ENCODE measurements at regions not wholly inside any gene's neighbourhood (a gene's known extent, or its start where the extent isn't known, plus 50 kb on each side); places are given as distances from the start of the nearest gene placed in this dataset.
A peak's percentile ranks its signal among the peaks of the same experiment; 100 is the strongest.
"Not testable (repeated sequence)": the region's sequence is repeated elsewhere in the genome, so short reads cannot be mapped to it uniquely, and the experiment has no call there.

DNA sequence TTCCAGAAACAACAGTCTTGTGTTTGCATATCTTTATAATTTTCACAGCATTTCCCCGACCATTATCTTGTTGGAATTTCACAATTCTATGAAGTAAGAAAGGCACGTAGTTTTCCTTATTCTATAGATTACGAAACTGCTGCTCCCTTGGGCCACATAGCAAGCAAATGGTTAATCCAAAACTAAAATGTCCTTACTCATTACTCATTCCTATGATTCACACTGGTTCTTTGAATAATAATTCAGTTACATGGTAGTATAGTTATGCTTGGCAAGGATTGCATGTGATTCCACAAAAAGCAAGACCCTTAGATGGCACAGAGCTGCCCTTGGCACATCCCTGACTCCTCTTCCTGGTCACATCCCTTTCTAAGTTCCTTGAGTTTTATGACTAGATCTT, 51.2 kb downstream of the OR13H1 start:
- DNase-seq, result no peak

GRCh38 chrX:131607792-131608369, 64.0 kb downstream of the OR13H1 start:
- no peak for DNase-seq

GRCh38 chrX:131609480-131609879, 65.6 kb downstream of the OR13H1 start:
- no peak for DNase-seq

DNA sequence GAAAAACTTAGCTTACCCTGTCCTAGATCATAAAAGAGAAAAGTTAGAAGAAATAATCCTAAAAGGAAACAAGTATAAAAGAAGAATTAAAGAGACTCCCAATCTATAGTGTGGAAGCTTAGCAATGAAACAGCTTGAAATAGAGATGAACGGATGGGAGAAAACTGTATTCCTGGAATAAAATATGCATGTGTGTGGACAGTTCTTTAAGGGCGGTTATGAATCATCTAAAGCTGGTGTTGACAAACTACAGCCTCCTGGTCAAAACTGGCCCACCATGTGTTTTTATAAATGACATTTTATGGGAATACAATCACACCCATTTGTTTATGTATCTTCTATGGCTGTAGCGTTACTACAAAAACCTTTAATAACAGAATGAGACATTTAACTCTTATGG, 69.4 kb downstream of the OR13H1 start:
- DNase-seq, result no peak

DNA sequence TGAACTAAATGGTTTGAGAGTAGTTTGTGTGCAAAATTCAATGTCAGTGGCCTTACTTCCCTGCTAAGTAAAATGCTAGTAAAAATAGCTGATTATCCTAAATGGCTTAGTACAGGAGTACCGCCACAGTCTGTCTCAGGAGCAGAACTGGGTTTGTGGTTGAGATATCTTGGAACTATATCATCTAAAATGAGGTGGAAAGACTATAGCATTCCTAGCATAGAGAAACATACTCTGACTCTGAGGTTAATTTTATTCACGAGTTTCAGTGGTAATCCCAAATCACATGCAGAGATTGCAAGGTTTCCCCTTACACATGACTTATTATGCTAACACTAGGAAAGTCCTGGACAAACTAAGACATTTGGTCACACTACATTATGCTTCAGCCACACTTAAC, 70.4 kb downstream of the OR13H1 start:
- no peak for DNase-seq

DNA sequence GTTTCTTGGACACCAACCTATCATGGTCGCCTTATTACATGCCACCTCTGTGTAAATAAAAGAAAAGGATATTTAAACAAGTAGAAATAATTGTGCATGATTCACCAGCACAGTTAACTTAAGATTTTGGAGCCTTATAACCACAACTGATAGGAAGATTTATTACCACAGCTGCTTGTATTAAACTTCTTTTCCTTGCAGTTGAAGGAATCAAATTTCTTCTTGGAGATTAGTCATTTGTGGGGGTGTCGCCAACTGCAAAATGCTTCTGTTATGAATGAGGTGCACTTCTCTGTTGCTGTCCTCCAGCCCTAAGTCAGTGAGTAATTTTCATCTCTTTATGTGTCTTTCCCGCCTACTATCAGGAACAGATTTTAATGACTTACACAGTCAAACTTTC, 73.3 kb downstream of the OR13H1 start:
- DNase-seq, result no peak

DNA sequence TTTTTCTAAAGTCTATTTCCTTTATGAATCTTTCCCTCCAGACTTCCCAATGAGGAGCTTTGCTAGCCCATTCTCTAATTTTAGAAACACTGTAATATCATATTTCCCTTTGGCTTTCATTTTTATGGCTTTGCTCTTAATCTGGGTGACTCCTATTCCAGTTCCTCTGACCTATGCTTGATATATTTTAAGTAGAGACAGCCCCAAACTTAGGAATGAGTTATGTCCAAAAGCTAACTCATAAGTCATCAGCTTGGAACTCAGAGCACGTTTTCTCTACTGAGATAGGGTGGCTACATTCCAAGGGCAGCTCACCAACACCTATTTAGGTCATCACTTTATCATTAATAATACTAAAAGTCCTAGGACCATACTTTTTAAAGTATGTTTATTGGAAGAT, 77.8 kb downstream of the OR13H1 start:
- no peak for DNase-seq

GRCh38 chrX:131626681-131627296, 82.9 kb downstream of the OR13H1 start:
- DNase-seq, result no peak

DNA sequence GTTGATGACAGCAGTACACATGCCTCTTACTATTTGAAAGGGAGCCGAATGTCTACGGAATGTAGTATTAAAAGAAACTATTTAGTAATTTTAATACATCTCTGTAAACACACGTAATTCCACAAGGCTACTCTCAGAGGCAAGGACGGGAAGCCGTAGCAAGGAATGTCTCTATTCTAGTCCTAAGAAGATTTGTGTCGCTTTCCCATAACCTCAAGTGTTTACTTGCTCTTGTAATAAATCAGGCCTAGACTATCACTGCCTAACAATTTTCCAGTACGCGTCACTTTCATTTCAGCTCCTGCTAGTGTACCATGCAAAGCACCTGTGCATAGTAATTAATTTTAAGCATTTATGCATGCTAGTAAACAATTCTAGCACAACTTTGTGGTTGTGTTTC, 86.7 kb downstream of the OR13H1 start:
- no peak for DNase-seq

DNA sequence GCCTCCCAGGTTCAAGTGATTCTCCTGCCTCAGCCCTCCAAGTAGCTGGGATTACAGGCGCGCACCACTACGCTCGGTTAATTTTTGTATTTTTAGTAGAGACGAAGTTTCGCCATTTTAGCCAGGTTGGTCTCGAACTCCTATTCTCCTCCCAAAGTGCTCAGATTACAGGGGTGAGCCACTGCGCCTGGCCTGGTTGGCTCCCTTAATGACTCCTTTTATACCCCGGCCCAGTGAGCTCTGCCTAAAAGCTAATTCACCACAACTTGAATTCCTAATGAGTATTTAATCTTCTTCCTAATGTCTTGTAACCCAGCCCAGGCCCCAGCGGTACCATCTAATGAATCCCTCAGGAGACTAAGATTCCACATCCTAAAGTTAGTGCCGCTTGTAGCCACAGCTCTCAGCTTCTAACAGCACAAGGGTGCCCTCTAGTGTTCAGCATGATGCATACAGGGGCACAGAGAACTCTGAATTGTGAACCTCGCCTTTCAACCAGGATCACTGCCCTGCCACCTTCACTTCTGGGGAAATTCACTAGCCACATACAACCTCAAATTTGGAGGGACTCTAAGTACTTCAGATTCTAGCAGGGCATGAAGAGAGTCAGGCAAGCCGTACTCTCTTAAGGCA, 89.5 kb downstream of the OR13H1 start:
- DNase-seq, result peak; percentile 22

DNA sequence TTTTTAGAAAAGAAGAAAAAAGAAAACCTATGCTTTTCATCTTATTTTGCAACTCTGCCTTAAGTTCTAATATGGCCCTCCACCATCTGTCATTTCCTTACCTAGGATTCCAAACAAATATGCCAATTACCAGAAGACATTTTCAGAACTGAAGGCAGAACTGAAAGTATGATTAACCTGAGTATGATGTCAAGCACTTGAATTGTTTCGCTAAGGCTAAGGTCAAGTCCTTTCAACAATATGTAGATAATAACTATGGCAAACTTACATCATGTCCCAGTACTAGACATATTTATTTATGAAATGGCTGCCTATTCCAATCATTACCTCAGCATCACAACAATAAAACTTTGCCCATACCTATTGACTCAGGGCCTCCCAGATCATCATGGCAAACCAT, 91.0 kb downstream of the OR13H1 start:
- no peak for DNase-seq

DNA sequence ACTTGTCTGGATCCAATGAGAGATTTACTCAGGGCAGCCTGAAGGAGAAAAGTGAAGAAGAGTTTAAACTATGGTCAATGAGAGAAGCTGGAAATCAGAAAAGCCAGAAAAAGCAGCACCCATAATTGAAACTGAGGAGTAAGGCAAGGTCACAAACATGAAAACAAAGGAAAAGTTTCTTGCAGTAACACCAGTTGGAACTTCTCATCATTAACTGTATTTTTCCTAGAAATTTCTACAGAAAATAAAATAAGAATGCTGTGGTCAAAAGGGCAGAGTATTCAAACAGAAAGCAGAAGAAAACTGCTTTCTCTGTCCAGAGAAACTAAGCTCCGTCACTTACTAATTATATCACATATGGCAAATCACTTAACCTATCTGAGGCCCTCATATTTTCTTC, 102.2 kb downstream of the OR13H1 start:
- DNase-seq, result no peak

GRCh38 chrX:131649741-131650140, 105.9 kb downstream of the OR13H1 start:
- DNase-seq, result no peak

DNA sequence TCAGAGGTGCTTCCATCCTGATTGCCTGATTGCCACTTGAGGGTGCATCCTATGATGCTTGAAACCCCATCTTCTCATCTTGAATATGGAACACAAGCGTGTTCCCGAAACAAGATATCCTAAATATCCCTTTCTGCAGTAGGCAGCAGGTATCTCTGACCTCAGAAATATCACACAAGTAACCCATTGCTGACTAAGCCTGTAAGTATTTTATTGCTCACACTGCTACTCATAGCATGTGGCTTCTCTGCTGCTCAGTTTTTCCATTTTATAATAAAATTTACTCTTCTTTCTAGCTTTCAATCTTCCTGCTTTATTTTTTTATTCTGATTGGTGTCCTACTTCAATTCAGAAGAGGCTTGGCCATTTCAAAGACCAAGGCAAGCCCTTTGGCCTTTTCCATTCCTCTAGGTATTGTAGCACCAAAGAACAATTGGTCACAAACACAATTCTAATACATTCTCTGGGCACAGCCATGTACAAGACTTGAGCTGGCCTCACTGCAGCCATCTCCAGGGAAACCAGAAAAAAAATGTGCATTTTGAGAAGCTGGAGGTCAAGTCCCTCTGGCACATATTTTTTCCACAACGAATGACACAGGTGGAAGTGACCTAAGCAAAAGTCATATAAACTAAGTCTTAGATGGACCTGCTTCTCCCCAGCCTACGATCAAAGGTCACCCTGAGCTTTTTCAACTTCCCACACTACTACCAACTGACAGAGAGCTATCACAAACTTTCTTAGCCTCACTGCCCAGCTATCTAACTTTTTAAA, 107.0 kb downstream of the OR13H1 start:
- DNase-seq, result no peak

DNA sequence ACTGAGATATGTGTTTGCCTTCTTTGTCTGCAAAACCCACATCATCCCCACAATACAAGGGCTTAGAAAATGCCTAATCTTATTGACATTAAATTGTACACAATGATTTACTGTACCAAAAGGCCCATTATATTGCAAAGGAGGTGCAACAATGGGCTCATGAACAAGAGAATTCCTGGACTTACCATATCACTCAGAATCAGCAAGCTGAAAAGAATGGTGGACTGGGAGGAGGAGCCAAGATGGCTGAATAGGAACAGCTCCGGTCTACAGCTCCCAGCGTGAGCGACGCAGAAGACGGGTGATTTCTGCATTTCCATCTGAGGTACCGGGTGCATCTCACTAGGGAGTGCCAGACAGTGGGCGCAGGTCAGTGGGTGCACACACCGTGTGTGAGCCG, 119.9 kb downstream of the OR13H1 start:
- not testable (repeated sequence) for DNase-seq

DNA sequence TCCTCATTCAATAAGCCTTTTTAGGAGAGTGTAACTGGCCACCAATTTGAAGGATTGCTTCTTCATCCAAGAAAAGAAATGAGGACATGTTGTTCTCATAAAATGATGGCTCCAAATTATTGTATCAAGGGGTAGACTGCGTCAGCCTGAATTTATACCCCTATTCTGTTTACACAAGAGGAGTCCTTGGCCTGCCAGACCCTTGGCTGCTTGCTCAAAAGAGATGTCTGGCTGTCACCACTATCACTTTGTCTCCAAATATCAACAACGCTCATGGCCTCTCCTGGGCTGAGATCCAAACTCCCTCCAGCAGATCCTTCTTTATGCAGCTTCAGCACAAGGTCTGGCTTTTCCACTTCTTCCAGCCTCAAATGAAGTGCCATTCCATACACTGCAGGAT, 127.9 kb downstream of the OR13H1 start:
- no peak for DNase-seq

- DNase-seq, result no peak
Measured at GRCh38 chrX:131675596-131676194, 131.8 kb downstream of the OR13H1 start.

DNA sequence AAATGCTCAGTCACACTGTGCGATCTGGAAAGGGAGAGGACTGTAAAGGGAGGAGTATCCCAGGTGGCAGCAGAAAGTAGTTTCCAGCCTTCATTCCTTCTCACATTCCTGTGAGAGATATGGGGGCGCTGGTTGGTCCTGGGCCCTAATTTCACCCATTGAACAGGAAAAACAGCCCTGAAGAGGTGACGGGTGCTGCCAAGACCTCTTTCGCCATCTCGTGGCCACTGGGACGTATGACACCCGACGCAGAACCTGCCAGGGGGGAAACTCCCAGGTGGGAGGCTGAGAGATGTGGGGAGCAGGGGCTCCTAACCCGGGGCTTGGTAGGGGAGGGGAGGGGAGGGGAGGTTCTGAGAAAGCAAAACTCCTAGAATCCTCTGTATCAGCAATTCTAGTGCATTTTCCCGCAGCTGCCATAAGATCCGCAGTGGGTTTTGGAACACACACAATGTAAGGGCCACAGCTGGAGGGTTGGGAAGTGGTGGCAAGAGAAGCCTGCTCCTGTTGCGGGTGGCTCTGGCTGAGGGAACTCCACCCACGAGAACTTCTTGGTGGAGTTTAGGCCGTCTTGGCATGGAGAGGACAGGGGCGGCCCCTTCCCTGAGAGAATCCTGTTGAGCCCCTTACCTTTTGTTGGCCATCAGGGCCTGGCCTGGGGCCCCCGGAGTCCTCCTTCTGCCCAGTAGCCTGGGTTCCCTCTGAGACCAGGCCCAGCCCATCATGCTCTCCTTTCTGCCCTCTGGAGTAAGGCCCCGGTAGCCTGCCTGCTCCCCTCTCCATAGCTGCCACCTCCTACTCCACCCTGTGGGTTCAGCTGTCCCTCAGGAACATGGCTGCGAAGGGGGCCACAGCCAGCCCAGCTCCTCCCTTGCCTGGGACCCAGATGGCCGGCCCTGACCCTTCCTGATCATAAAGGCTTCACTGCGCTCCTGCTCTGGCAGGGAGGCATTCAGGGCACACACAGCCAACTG, 134.1 kb downstream of the OR13H1 start:
- peak; percentile 51 for DNase-seq

DNA sequence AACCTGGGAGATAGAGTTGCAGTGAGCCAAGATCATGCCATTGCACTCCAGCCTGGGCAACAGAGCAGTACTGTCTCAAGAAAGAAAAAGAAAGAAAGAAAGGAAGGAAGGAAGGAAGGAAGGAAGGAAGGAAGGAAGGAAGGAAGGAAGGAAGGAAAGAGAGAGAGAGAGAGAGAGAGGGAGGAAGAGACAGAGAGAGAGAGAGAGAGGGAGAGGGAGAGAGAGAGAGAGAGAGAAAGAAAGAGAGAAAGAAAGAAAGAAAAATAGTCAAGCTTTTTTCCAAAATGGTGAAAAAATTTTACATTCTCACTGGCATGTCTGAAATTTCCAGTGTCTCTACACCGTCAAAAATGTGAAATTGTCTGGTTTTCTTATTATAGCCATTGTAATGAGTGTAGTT, 138.9 kb downstream of the OR13H1 start:
- DNase-seq, result not testable (repeated sequence)

GRCh38 chrX:131693359-131693758, 149.5 kb downstream of the OR13H1 start:
- DNase-seq, result no peak

DNA sequence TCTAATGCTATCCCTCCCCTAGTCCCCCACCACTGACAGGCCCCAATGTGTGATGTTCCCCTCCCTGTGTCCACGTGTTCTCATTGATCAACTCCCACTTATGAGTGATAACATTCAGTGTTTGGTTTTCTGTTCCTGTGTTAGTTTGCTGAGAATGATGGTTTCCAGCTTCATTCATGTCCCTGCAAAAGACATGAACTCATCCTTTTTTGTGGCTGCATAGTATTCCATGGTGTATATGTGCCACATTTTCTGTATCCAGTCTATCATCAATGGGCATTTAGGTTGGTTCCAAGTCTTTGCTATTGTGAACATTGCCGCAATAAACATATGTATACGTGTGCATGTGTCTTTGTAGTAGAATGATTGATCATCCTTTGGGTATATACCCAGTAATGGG, 153.1 kb downstream of the OR13H1 start:
- DNase-seq, result not testable (repeated sequence)

DNA sequence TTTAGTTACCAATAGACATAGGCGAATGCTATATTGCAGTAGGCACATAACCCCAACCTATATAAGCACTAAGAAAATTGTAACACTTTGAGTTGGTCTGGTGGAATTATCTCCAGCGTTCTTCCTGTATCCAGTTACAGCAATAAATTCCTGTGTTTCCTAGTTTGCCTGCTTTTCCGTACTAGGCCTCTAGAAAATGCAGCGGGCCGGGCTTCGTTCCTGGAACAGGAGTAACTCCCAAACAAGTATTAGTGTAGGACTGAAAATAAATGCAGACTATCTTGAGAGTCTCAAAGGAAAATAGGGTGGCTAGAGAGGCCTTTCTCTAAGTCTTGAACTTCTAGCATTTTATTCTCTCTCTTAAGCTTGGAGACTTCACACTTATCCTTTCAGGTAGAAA, 159.8 kb downstream of the OR13H1 start:
- no peak for DNase-seq
